ENCODE measurements at regions not wholly inside any gene's neighbourhood (a gene's known extent, or its start where the extent isn't known, plus 50 kb on each side); places are given as distances from the start of the nearest gene placed in this dataset.

DNA sequence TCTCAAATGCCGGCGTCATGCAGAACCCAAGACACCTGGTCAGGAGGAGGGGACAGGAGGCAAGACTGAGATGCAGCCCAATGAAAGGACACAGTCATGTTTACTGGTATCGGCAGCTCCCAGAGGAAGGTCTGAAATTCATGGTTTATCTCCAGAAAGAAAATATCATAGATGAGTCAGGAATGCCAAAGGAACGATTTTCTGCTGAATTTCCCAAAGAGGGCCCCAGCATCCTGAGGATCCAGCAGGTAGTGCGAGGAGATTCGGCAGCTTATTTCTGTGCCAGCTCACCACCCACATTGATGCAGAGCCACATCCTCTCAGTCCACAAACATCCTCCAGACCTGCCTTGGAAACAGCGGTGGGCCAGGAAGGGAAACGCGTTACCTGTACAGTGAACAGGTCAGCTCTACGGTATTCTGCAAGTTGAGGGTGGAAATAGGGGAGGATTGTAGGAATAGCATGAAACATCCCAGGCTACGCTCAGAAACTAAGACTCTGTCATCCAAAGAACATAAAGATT is 133.1 kb upstream of the PRSS1 start:
- intact Hi-C loops (cut with DNase I; ENCODE audit: low total_unique reads), result no loop called here
- Histone ChIP-seq H3K27ac (no peak overlapping the region), H3K4me3 (no peak overlapping the region), H3K27me3 (no peaks in the 10 kb centered on the region), H3K36me3 (no peaks in the 10 kb centered on the region), H3K4me1 (no peaks in the 10 kb centered on the region), H3K9me3 (no peaks in the 10 kb centered on the region)
- DNase-seq, result no peak
- TF ChIP-seq, protein P1, sequence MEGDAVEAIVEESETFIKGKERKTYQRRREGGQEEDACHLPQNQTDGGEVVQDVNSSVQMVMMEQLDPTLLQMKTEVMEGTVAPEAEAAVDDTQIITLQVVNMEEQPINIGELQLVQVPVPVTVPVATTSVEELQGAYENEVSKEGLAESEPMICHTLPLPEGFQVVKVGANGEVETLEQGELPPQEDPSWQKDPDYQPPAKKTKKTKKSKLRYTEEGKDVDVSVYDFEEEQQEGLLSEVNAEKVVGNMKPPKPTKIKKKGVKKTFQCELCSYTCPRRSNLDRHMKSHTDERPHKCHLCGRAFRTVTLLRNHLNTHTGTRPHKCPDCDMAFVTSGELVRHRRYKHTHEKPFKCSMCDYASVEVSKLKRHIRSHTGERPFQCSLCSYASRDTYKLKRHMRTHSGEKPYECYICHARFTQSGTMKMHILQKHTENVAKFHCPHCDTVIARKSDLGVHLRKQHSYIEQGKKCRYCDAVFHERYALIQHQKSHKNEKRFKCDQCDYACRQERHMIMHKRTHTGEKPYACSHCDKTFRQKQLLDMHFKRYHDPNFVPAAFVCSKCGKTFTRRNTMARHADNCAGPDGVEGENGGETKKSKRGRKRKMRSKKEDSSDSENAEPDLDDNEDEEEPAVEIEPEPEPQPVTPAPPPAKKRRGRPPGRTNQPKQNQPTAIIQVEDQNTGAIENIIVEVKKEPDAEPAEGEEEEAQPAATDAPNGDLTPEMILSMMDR (IDR thresholded peaks at IDR 0.05), result no peak
- no peak for TF ChIP-seq POLR2A (IDR thresholded peaks at IDR 0.05)

DNA sequence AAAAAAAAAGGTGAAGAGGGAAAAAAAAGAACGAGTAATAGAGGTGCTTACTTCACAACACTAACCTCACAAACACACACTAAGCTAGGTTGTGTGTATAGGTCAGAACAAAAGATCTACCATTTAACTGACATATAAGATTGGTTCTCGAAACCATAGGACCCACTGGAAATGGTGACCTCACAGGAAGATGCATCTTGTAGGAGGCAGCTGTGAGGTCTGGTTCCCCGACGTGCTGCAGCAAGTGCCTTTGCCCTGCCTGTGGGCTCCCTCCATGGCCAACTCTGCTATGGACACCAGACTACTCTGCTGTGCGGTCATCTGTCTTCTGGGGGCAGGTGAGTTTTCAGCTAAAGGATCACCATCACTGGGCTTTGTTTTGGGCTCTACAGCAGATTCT is 133.8 kb upstream of the PRSS1 start:
- TF ChIP-seq, protein P1 (IDR thresholded peaks at IDR 0.05), result no peak
- TF ChIP-seq POLR2A (IDR thresholded peaks at IDR 0.05), result no peak
- Histone ChIP-seq H3K27ac (no peak overlapping the region), H3K27me3 (no peaks in the 10 kb centered on the region), H3K9me3 (no peaks in the 10 kb centered on the region), H3K4me1 (no peaks in the 10 kb centered on the region), H3K36me3 (no peaks in the 10 kb centered on the region), H3K4me3 (no peak overlapping the region)
- intact Hi-C loops (cut with DNase I; ENCODE audit: low total_unique reads), result no loop called here
- DNase-seq, result no peak

DNA sequence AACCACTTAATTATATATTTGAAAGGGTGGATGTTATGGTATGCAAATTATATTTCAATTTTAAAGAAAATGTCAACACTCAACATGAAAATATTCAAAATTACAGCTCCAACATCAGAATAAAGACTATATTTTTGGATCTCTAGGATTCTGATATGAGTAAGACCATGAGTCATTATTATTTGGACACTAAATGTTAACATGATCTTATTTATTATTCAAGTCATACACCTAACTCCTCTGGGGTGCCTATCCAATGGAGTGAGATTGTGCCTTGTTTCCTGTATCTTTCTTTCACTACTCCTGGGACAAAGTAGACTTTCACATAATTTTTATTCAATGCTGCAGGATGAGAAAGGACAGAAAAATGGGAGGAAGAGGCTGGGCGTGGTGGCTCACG is 135.2 kb upstream of the PRSS1 start:
- H3K4me3 ChIP-seq, result no peak overlapping the region
- TF ChIP-seq, protein P1 (IDR thresholded peaks at IDR 0.05), result no peak
- TF ChIP-seq POLR2A (IDR thresholded peaks at IDR 0.05), result no peak
- H3K4me1 ChIP-seq, result no peaks in the 10 kb centered on the region
- no peaks in the 10 kb centered on the region for H3K9me3 ChIP-seq
- H3K27me3 ChIP-seq, result no peaks in the 10 kb centered on the region
- intact Hi-C loops (cut with DNase I; ENCODE audit: low total_unique reads), result no loop called here
- no peaks in the 10 kb centered on the region for H3K36me3 ChIP-seq
- H3K27ac ChIP-seq, result no peak overlapping the region
- DNase-seq, result no peak

DNA sequence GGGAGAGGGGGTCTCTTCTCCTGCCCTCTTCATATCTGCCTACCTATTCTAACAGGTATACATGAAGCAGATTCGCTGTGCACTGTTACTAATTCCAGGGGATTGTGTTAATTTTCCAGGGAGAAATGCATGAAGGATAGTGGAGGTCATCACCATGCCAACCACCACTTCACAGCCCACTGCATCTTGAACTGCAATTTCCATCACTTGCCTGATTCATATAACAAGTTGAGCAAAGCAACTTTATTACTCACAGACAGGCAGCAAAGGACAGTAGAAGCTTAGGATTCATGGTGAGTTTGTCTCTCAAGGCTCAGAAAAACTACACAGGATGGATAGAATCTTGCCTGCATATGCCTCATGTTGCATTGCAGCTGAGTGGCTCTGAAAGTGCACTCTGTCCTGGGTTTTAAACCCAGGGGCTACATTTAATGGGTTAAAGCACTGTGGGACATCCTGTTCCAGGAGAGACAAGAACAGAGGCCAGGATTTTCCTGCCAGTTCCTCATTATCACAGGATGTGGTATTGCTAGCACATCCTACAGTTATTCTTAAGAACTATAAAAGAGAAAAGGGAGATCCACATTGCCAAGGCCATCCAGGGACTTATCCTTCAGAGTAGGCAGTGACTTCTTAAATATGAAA is 136.9 kb upstream of the PRSS1 start:
- intact Hi-C loops (cut with DNase I; ENCODE audit: low total_unique reads), result no loop called here
- no peaks in the 10 kb centered on the region for H3K4me1 ChIP-seq
- no peak for DNase-seq
- H3K27me3 ChIP-seq, result no peaks in the 10 kb centered on the region
- no peak overlapping the region for H3K27ac ChIP-seq
- no peak overlapping the region for H3K4me3 ChIP-seq
- H3K36me3 ChIP-seq, result no peaks in the 10 kb centered on the region
- TF ChIP-seq POLR2A (IDR thresholded peaks at IDR 0.05), result no peak
- TF ChIP-seq, protein P1 (IDR thresholded peaks at IDR 0.05), result no peak
- no peaks in the 10 kb centered on the region for H3K9me3 ChIP-seq

DNA sequence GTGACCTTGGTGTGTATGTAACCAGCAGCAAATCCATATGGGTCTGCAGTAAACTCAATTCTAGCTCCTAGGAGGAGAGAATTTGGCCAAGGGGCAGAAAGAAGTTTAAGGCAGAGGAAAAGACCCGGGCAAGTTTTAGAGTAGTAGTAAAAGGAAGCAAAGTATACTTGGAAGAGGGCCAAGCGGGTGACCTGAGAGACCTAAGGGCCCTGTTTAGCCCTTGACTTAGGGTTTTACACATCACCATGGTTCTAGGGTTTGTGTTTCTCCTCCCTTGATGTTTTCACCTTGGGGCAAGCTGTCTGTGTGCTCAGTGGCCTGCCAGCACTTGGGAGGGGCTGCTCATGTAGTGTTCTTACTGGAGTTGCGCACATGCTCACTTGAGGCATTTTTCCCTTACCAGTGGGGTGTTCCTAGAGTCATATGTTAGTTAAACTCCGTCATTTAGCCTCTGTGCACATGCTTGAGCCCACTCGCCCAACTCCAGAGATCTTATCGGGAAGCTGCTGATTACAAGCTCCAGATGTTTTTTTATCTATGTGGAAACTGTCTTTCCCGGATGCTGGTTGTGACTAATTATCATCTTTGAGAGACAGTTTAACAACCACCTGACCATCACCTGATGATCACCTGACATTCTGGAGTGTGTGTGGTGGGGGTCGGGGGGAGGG is 137.6 kb upstream of the PRSS1 start:
- Histone ChIP-seq H3K4me1 (no peaks in the 10 kb centered on the region), H3K27ac (no peak overlapping the region), H3K36me3 (no peaks in the 10 kb centered on the region), H3K27me3 (no peaks in the 10 kb centered on the region), H3K9me3 (no peaks in the 10 kb centered on the region), H3K4me3 (no peak overlapping the region)
- DNase-seq, result no peak
- TF ChIP-seq, protein P1 (IDR thresholded peaks at IDR 0.05), result no peak
- no peak for TF ChIP-seq POLR2A (IDR thresholded peaks at IDR 0.05)
- intact Hi-C loops (cut with DNase I; ENCODE audit: low total_unique reads), result no loop called here
